KMS-11 (cell line): ENCODE measurements at regions not wholly inside any gene's neighbourhood (a gene's known extent, or its start where the extent isn't known, plus 50 kb on each side); places are given as distances from the start of the nearest gene placed in this dataset.

ENCODE experiments used
- H2AFZ ChIP-seq: fragments of 200-600 bp; sonication (generic); 2 replicates; pipeline ENCODE4 v1.6.1; 2016; ENCODE audit warnings: antibody characterized with exemption, mixed run types, low read depth
- H3K27ac ChIP-seq: fragments of 200-600 bp; sonication (generic); 2 replicates; pipeline ENCODE4 v1.6.1; 2016; ENCODE audit warnings: mild to moderate bottlenecking, mixed run types
- H3K27me3 ChIP-seq: fragments of 200-600 bp; sonication (generic); 2 replicates; pipeline ENCODE4 v1.6.1; 2017; ENCODE audit warnings: mild to moderate bottlenecking, low read depth, mixed run types, moderate library complexity; ENCODE audit not compliant: insufficient read depth
- H3K36me3 ChIP-seq: fragments of 200-600 bp; sonication (generic); 2 replicates; pipeline ENCODE4 v1.6.1; 2017; ENCODE audit warnings: mild to moderate bottlenecking, mixed run types; ENCODE audit not compliant: insufficient read depth
- H3K4me1 ChIP-seq: fragments of 200-600 bp; sonication (generic); 2 replicates; pipeline ENCODE4 v1.6.1; 2016; ENCODE audit warnings: mild to moderate bottlenecking, low read depth, mixed run types; ENCODE audit not compliant: poor library complexity, severe bottlenecking
- H3K4me2 ChIP-seq: fragments of 200-600 bp; sonication (generic); 2 replicates; pipeline ENCODE4 v1.7.0; 2016; ENCODE audit warnings: mild to moderate bottlenecking, mixed run types
- H3K4me3 ChIP-seq: fragments of 200-600 bp; sonication (generic); IDR thresholded peaks from 2 replicates; pipeline ENCODE4 v1.6.1; 2017; ENCODE audit warnings: low read depth, low read length, mixed read lengths; ENCODE audit not compliant: insufficient read depth
- H3K79me2 ChIP-seq: fragments of 200-600 bp; sonication (generic); 2 replicates; pipeline ENCODE4 v1.6.1; 2016; ENCODE audit warnings: low read depth, mixed run types; ENCODE audit not compliant: insufficient read depth
- H3K9ac ChIP-seq: fragments of 200-600 bp; sonication (generic); 2 replicates; pipeline ENCODE4 v1.6.1; 2016; ENCODE audit warnings: mild to moderate bottlenecking, mixed run types
- H4K20me1 ChIP-seq: fragments of 200-600 bp; sonication (generic); 2 replicates; pipeline ENCODE4 v1.6.1; 2016; ENCODE audit warnings: mild to moderate bottlenecking, mixed run types; ENCODE audit not compliant: insufficient read depth
- TF ChIP-seq, protein P1 (sequence below): fragments of 200-600 bp; sonication (generic); conservative IDR thresholded peaks from 2 replicates; pipeline ENCODE4 v1.6.1; 2017; ENCODE audit warnings: low read depth, mild to moderate bottlenecking, antibody characterized with exemption, low read length, moderate library complexity, mixed read lengths

GRCh38 chrX:97682991-97683840, 799.5 kb downstream of the RPA4 start:
- TF ChIP-seq, protein P1, sequence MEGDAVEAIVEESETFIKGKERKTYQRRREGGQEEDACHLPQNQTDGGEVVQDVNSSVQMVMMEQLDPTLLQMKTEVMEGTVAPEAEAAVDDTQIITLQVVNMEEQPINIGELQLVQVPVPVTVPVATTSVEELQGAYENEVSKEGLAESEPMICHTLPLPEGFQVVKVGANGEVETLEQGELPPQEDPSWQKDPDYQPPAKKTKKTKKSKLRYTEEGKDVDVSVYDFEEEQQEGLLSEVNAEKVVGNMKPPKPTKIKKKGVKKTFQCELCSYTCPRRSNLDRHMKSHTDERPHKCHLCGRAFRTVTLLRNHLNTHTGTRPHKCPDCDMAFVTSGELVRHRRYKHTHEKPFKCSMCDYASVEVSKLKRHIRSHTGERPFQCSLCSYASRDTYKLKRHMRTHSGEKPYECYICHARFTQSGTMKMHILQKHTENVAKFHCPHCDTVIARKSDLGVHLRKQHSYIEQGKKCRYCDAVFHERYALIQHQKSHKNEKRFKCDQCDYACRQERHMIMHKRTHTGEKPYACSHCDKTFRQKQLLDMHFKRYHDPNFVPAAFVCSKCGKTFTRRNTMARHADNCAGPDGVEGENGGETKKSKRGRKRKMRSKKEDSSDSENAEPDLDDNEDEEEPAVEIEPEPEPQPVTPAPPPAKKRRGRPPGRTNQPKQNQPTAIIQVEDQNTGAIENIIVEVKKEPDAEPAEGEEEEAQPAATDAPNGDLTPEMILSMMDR, result no peak
- no peak overlapping the region for H2AFZ ChIP-seq

GRCh38 chrX:97685753-97686152, 802.0 kb downstream of the RPA4 start:
- Histone ChIP-seq H3K36me3 (no peaks in the 10 kb centered on the region), H4K20me1 (no peaks in the 10 kb centered on the region), H2AFZ (no peak overlapping the region), H3K27ac (no peak overlapping the region), H3K4me2 (no peak overlapping the region), H3K9ac (no peak overlapping the region), H3K27me3 (no peaks in the 10 kb centered on the region), H3K4me1 (no peaks in the 10 kb centered on the region), H3K4me3 (no peak overlapping the region), H3K79me2 (no peaks in the 10 kb centered on the region)
- TF ChIP-seq, protein P1, result peak; percentile 62

More at GRCh38 chrX:97682991-97683840, 799.5 kb downstream of the RPA4 start:
- Histone ChIP-seq H3K4me3 (no peak overlapping the region), H3K79me2 (no peaks in the 10 kb centered on the region), H3K9ac (no peak overlapping the region), H3K4me2 (no peak overlapping the region), H4K20me1 (no peaks in the 10 kb centered on the region), H3K27ac (no peak overlapping the region), H3K27me3 (no peaks in the 10 kb centered on the region), H3K36me3 (no peaks in the 10 kb centered on the region), H3K4me1 (no peaks in the 10 kb centered on the region)

DNA sequence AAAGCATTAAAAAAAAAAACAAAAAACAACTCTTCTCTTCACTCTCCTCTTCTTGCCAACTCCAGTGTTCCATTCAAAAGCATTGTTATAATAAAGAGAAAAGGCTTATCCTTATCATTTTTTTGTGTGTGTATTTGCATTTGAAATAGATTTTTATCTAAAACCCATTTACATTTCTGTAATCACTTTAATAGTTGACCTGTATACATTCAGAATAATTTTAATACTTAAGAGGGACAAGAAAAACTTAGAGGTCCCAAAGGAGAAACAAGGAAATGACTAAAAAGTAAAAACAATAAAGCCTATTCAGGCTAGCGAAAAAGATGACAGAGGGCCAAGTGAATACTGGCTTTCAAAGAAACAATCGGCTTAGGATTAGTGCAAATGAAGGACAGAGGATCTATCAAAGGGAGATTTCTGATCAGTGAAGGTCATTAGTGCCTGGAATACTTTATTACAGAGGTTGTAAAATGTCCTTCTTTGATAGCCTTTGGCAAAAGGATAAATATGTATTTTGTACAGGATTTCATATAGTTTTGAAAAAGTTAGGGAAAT, 808.3 kb downstream of the RPA4 start:
- Histone ChIP-seq H3K27me3 (no peaks in the 10 kb centered on the region), H3K4me2 (no peak overlapping the region), H3K9ac (no peak overlapping the region), H3K27ac (no peak overlapping the region), H3K79me2 (no peaks in the 10 kb centered on the region), H3K4me3 (no peak overlapping the region), H4K20me1 (no peaks in the 10 kb centered on the region), H3K4me1 (no peaks in the 10 kb centered on the region), H2AFZ (no peak overlapping the region), H3K36me3 (no peaks in the 10 kb centered on the region)
- TF ChIP-seq, protein P1, result no peak

DNA sequence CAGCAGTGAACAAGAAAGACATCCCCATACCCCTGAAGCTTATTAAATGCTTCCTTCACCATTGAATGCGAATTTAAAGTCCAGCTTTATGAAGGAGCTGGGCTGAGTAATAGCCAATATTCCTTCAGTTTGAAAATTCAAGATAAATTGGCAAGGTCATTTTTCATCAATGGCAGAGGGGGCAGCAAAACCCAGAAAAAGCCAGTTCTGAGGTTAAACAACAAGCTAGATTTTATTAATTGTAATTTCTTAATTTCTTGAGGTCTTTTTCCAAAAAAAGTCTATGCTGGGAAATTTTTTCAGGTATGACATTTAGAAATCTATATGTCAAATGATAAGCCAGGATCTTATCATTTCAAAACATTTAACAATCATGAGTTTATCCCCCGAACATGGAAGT, 808.9 kb downstream of the RPA4 start:
- no peak overlapping the region for H3K27ac ChIP-seq
- no peak overlapping the region for H2AFZ ChIP-seq
- no peak overlapping the region for H3K4me3 ChIP-seq
- H3K4me1 ChIP-seq, result no peaks in the 10 kb centered on the region
- TF ChIP-seq, protein P1, result no peak
- H3K79me2 ChIP-seq, result no peaks in the 10 kb centered on the region
- no peaks in the 10 kb centered on the region for H4K20me1 ChIP-seq
- H3K27me3 ChIP-seq, result no peaks in the 10 kb centered on the region
- no peak overlapping the region for H3K9ac ChIP-seq
- no peaks in the 10 kb centered on the region for H3K36me3 ChIP-seq
- H3K4me2 ChIP-seq, result no peak overlapping the region
